Endothelial cell of umbilical vein (primary cell): ENCODE measurements at regions not wholly inside any gene's neighbourhood (a gene's known extent, or its start where the extent isn't known, plus 50 kb on each side); places are given as distances from the start of the nearest gene placed in this dataset.

Source experiments
- BruUV-seq: library from RNA; stranded (reverse); fragments of 400-500 nt; replicated peaks from 2 replicates; lab custom pipeline; 2021; lab: Mats Ljungman, UMichigan
- CTCF ChIA-PET: fragments of 300-600, 350-600 bp; sonication (Branson Sonifier 250); formaldehyde crosslinking; loops from one replicate; lab custom pipeline; 2021; ENCODE audit warnings: antibody characterized with exemption, inconsistent platforms; lab: Charles Lee
- POLR2A ChIA-PET: fragments of 300-600, 350-600 bp; sonication (Branson Sonifier 250); formaldehyde crosslinking; loops from one replicate; lab custom pipeline; 2021; ENCODE audit warnings: antibody characterized with exemption, inconsistent platforms; lab: Charles Lee
- DNase-seq: peaks from one replicate; pipeline ENCODE4 v3.0.0-alpha.2; 2011; ENCODE audit warnings: low read depth, low spot score
- FAIRE-seq: peaks from 2 replicates; lab custom pipeline; 2011; peaks lifted over from hg19 to GRCh38; lab: Jason Lieb, UNC
- H2AFZ ChIP-seq: 2 replicates; pipeline ENCODE4 v1.6.0; 2012; ENCODE audit warnings: low read depth, low read length, control low read depth, inconsistent platforms
- H3K27ac ChIP-seq: 2 replicates; pipeline ENCODE4 v1.5.1; 2011; ENCODE audit warnings: low read depth, mild to moderate bottlenecking, control low read depth, low read length, moderate library complexity; ENCODE audit not compliant: insufficient read depth
- H3K27me3 ChIP-seq, 2 experiments: 2 replicates each; pipeline versions ENCODE4 v1.6.0 to v1.6.1; 2011; ENCODE audit warnings: low read length in 2 of 2, mixed read lengths in 1 of 2; ENCODE audit not compliant: control insufficient read depth in 2 of 2, insufficient read depth in 2 of 2
- H3K36me3 ChIP-seq, 2 experiments: 2 replicates in 1 of 2; 3 replicates in 1 of 2; pipeline ENCODE4 v1.5.1; 2011; ENCODE audit warnings: low read length in 2 of 2, mild to moderate bottlenecking in 1 of 2, moderate library complexity in 1 of 2; ENCODE audit not compliant: control insufficient read depth in 2 of 2, insufficient read depth in 2 of 2; ENCODE audit errors: extremely low read depth in 1 of 2
- H3K4me1 ChIP-seq: 3 replicates; pipeline ENCODE4 v1.5.1; 2011; ENCODE audit warnings: mild to moderate bottlenecking, low read length; ENCODE audit not compliant: control insufficient read depth, insufficient read depth; ENCODE audit errors: extremely low read depth
- H3K4me2 ChIP-seq: 2 replicates; pipeline ENCODE4 v1.6.1; 2011; ENCODE audit warnings: low read length, control low read depth, mixed read lengths; ENCODE audit not compliant: insufficient read depth
- H3K4me3 ChIP-seq, 3 experiments: fragments of 200-600 bp in 1 of 3; sonication (generic), shearing (Covaris generic) in 1 of 3; replicated peaks in 1 of 3; 2 replicates each; pipeline ENCODE4 v1.5.1; 2011 to 2016; ENCODE audit warnings: control low read depth in 3 of 3, low read length in 3 of 3, mild to moderate bottlenecking in 2 of 3, inconsistent platforms in 1 of 3, low read depth in 1 of 3, moderate library complexity in 1 of 3; ENCODE audit not compliant: insufficient read depth in 1 of 3
- H3K79me2 ChIP-seq: 2 replicates; pipeline ENCODE4 v1.6.0; 2012; ENCODE audit warnings: low read length, inconsistent platforms; ENCODE audit not compliant: control insufficient read depth, insufficient read depth
- H3K9ac ChIP-seq: replicated peaks from 2 replicates; pipeline ENCODE3; 2011; ENCODE audit warnings: low read length, control low read depth; ENCODE audit not compliant: insufficient read depth; ENCODE audit errors: extremely low read depth
- H3K9me1 ChIP-seq: replicated peaks from 3 replicates; pipeline ENCODE4 v1.6.0; 2011; ENCODE audit warnings: mild to moderate bottlenecking, low read length; ENCODE audit not compliant: control insufficient read depth, insufficient read depth; ENCODE audit errors: extremely low read depth
- H3K9me3 ChIP-seq: replicated peaks from 2 replicates; pipeline ENCODE4 v1.5.1; 2012; ENCODE audit warnings: low read length, inconsistent platforms; ENCODE audit not compliant: control insufficient read depth, insufficient read depth
- H4K20me1 ChIP-seq: replicated peaks from 2 replicates; pipeline ENCODE3; 2011; ENCODE audit warnings: mild to moderate bottlenecking, low read length; ENCODE audit not compliant: control insufficient read depth, insufficient read depth; ENCODE audit errors: extremely low read depth
- EZH2 ChIP-seq: IDR thresholded peaks from 2 replicates; pipeline ENCODE4 v1.6.1; 2012; ENCODE audit warnings: borderline replicate concordance, low read depth, mild to moderate bottlenecking, moderate library complexity, low read length, inconsistent platforms; ENCODE audit not compliant: severe bottlenecking
- FOS ChIP-seq: IDR thresholded peaks from 2 replicates; pipeline ENCODE4 v1.6.1; 2011; ENCODE audit warnings: mild to moderate bottlenecking, low read length, moderate library complexity, borderline replicate concordance; ENCODE audit not compliant: insufficient read depth
- GATA2 ChIP-seq: IDR thresholded peaks from 2 replicates; pipeline ENCODE4 v1.7.0; 2011; ENCODE audit warnings: low read depth, mild to moderate bottlenecking, moderate library complexity, mixed read lengths, low read length; ENCODE audit not compliant: insufficient read length, insufficient read depth
- JUN ChIP-seq: IDR thresholded peaks from 2 replicates; pipeline ENCODE4 v1.6.1; 2011; ENCODE audit warnings: borderline replicate concordance, low read depth; ENCODE audit not compliant: insufficient read length, insufficient read depth
- MYC ChIP-seq: IDR thresholded peaks from one replicate; pipeline ENCODE4 v1.6.1; 2011; ENCODE audit warnings: mild to moderate bottlenecking, low read depth, low read length
- POLR2A ChIP-seq: IDR thresholded peaks from 2 replicates; pipeline ENCODE4 v1.6.1; 2012; ENCODE audit warnings: low read depth, mild to moderate bottlenecking, control low read depth, low read length
- POLR2AphosphoS5 ChIP-seq: IDR thresholded peaks from 2 replicates; pipeline ENCODE4 v1.6.1; 2012; ENCODE audit warnings: low read depth, mild to moderate bottlenecking, control low read depth, low read length, moderate library complexity; ENCODE audit not compliant: insufficient read depth
- dilution Hi-C: fragments of 300-500 bp; cut with MboI; formaldehyde crosslinking; loops from one replicate; pipeline ENCODE4 v1.15.0; 2019; ENCODE audit warnings: low sequenced_read_pairs; ENCODE audit not compliant: extremely low pct_ligation_motif_present
- intact Hi-C: fragments of 100-400 bp; cut with micrococcal nuclease; formaldehyde crosslinking; loops from one replicate; pipeline ENCODE4 v1.10.0; 2022
- TF ChIP-seq, protein P1 (sequence below), 2 donors: IDR thresholded peaks; 1 replicate in 1 of 2; 2 replicates in 1 of 2; pipeline ENCODE4 v1.5.1; 2011; ENCODE audit warnings: low read length in 2 of 2, mild to moderate bottlenecking in 2 of 2, moderate library complexity in 2 of 2, control low read depth in 1 of 2, inconsistent platforms in 1 of 2, low read depth in 1 of 2; ENCODE audit not compliant: insufficient read depth in 1 of 2; ENCODE audit errors: extremely low read depth in 1 of 2
- TF ChIP-seq, protein P2 (sequence below): IDR thresholded peaks from 2 replicates; pipeline ENCODE4 v1.6.1; 2011; ENCODE audit not compliant: insufficient read depth, insufficient read length

- ChIA-PET POLR2A (no interaction called here), CTCF (no interaction called here)
- Histone ChIP-seq H3K4me3 (no peak overlapping the region), H3K9me1 (no peaks in the 10 kb centered on the region), H2AFZ (no peak overlapping the region), H3K27me3 (no peaks in the 10 kb centered on the region), H3K27ac (no peak overlapping the region), H3K4me1 (no peaks in the 10 kb centered on the region), H3K79me2 (no peaks in the 10 kb centered on the region), H3K9me3 (no peaks in the 10 kb centered on the region), H3K4me2 (no peak overlapping the region), H4K20me1 (no peaks in the 10 kb centered on the region), H3K36me3 (no peaks in the 10 kb centered on the region), H3K9ac (no peak overlapping the region)
- no peak for FAIRE-seq
- intact Hi-C loops, result no loop called here
- BruUV-seq, result no TSS peak
- TF ChIP-seq, protein P1, sequence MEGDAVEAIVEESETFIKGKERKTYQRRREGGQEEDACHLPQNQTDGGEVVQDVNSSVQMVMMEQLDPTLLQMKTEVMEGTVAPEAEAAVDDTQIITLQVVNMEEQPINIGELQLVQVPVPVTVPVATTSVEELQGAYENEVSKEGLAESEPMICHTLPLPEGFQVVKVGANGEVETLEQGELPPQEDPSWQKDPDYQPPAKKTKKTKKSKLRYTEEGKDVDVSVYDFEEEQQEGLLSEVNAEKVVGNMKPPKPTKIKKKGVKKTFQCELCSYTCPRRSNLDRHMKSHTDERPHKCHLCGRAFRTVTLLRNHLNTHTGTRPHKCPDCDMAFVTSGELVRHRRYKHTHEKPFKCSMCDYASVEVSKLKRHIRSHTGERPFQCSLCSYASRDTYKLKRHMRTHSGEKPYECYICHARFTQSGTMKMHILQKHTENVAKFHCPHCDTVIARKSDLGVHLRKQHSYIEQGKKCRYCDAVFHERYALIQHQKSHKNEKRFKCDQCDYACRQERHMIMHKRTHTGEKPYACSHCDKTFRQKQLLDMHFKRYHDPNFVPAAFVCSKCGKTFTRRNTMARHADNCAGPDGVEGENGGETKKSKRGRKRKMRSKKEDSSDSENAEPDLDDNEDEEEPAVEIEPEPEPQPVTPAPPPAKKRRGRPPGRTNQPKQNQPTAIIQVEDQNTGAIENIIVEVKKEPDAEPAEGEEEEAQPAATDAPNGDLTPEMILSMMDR (IDR thresholded peaks at IDR 0.05; ENCODE audit: extremely low read depth in 1 of 2, insufficient read depth in 1 of 2, low read depth in 1 of 2, low read length in 2 of 2), result no peak
- no peak for TF ChIP-seq JUN
- TF ChIP-seq MYC, result no peak
- no peak for TF ChIP-seq EZH2
- no peak for TF ChIP-seq FOS
- TF ChIP-seq, protein P2, sequence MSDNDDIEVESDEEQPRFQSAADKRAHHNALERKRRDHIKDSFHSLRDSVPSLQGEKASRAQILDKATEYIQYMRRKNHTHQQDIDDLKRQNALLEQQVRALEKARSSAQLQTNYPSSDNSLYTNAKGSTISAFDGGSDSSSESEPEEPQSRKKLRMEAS, result no peak
- TF ChIP-seq GATA2, result no peak
- no peak for TF ChIP-seq POLR2AphosphoS5
- TF ChIP-seq POLR2A, result no peak
- DNase-seq, result no peak
- dilution Hi-C loops, result no loop called here
Measured at GRCh38 chr4:81722290-81722851, 250.7 kb upstream of the RASGEF1B start.
